SK-N-MC (cell line): ENCODE measurements at regions not wholly inside any gene's neighbourhood (a gene's known extent, or its start where the extent isn't known, plus 50 kb on each side); places are given as distances from the start of the nearest gene placed in this dataset.

ENCODE experiments used
- EZH2 ChIP-seq: fragments of 200-600 bp; sonication (generic); IDR thresholded peaks from one replicate; pipeline ENCODE4 v1.6.1; 2017; ENCODE audit warnings: antibody characterized with exemption
- POLR2AphosphoS5 ChIP-seq: IDR thresholded peaks from 2 replicates; pipeline ENCODE4 v1.6.1; 2012; ENCODE audit warnings: mild to moderate bottlenecking, low read depth, low read length, borderline replicate concordance

- TF ChIP-seq POLR2AphosphoS5 (no peak), EZH2 (no peak)
These were observed 199.5 kb downstream of the NDFIP2 start for GRCh38 chr13:79680485-79680884.
